GM21619 (cell line): ENCODE measurements at regions not wholly inside any gene's neighbourhood (a gene's known extent, or its start where the extent isn't known, plus 50 kb on each side); places are given as distances from the start of the nearest gene placed in this dataset.

Experiments
- ATAC-seq: cut with Tn5 transposase; IDR thresholded peaks from one replicate; pipeline ENCODE4 v1.9.1; 2021; ENCODE audit not compliant: unreplicated experiment

GRCh38 chr4:12239897-12240636, 811.4 kb upstream of the HS3ST1 start:
- no peak for ATAC-seq

- no peak for ATAC-seq
Measured at GRCh38 chr4:12231098-12231497, 802.4 kb upstream of the HS3ST1 start.

GRCh38 chr4:12221031-12221430, 792.3 kb upstream of the HS3ST1 start:
- no peak for ATAC-seq

- no peak for ATAC-seq
Measured at GRCh38 chr4:12211636-12212035, 782.9 kb upstream of the HS3ST1 start.

GRCh38 chr4:12207396-12207795, 778.7 kb upstream of the HS3ST1 start:
- ATAC-seq = no peak

- ATAC-seq = no peak
Measured at GRCh38 chr4:12206091-12206490, 777.4 kb upstream of the HS3ST1 start.

- ATAC-seq = no peak
Measured at GRCh38 chr4:12203945-12204344, 775.3 kb upstream of the HS3ST1 start.

- no peak for ATAC-seq
Measured at GRCh38 chr4:12200226-12200625, 771.5 kb upstream of the HS3ST1 start.

- ATAC-seq = no peak
Measured at GRCh38 chr4:12186526-12186925, 757.8 kb upstream of the HS3ST1 start.

GRCh38 chr4:12178614-12179610, 750.2 kb upstream of the HS3ST1 start:
- ATAC-seq = no peak

GRCh38 chr4:12177416-12177815, 748.7 kb upstream of the HS3ST1 start:
- ATAC-seq = no peak

- ATAC-seq = no peak
Measured at GRCh38 chr4:12173496-12173895, 744.8 kb upstream of the HS3ST1 start.

GRCh38 chr4:12172198-12172973, 743.7 kb upstream of the HS3ST1 start:
- ATAC-seq = no peak

- no peak for ATAC-seq
Measured at GRCh38 chr4:12170308-12170707, 741.6 kb upstream of the HS3ST1 start.

- no peak for ATAC-seq
Measured at GRCh38 chr4:12165616-12166015, 736.9 kb upstream of the HS3ST1 start.

- ATAC-seq = no peak
Measured at GRCh38 chr4:12146339-12146738, 717.6 kb upstream of the HS3ST1 start.

- no peak for ATAC-seq
Measured at GRCh38 chr4:12145768-12146167, 717.1 kb upstream of the HS3ST1 start.

- no peak for ATAC-seq
Measured at GRCh38 chr4:12145106-12145505, 716.4 kb upstream of the HS3ST1 start.

GRCh38 chr4:12144051-12144450, 715.4 kb upstream of the HS3ST1 start:
- no peak for ATAC-seq

- no peak for ATAC-seq
Measured at GRCh38 chr4:12140864-12141263, 712.2 kb upstream of the HS3ST1 start.

GRCh38 chr4:12139296-12139695, 710.6 kb upstream of the HS3ST1 start:
- ATAC-seq = no peak
